Astrocyte (in vitro differentiated cells and primary cell): ENCODE measurements at regions not wholly inside any gene's neighbourhood (a gene's known extent, or its start where the extent isn't known, plus 50 kb on each side); places are given as distances from the start of the nearest gene placed in this dataset.

Source experiments
- DNase-seq: peaks from one replicate; pipeline ENCODE4 v3.0.0-alpha.2; 2010; ENCODE audit warnings: low read depth
- FAIRE-seq: peaks from 2 replicates; lab custom pipeline; 2011; peaks lifted over from hg19 to GRCh38; lab: Jason Lieb, UNC
- H2AFZ ChIP-seq: 2 replicates; pipeline ENCODE4 v1.6.0; 2012; ENCODE audit warnings: low read depth, low read length, inconsistent platforms
- H3K27ac ChIP-seq: 2 replicates; pipeline ENCODE4 v1.5.1; 2011; ENCODE audit warnings: low read depth, low read length, inconsistent platforms
- H3K27me3 ChIP-seq: 2 replicates; pipeline ENCODE4 v1.6.0; 2011; ENCODE audit warnings: low read length, inconsistent platforms; ENCODE audit not compliant: insufficient read depth
- H3K36me3 ChIP-seq: 2 replicates; pipeline ENCODE4 v1.5.1; 2011; ENCODE audit warnings: low read length, inconsistent platforms; ENCODE audit not compliant: insufficient read depth
- H3K4me1 ChIP-seq: 2 replicates; pipeline ENCODE4 v1.5.1; 2011; ENCODE audit warnings: low read length, inconsistent platforms; ENCODE audit not compliant: insufficient read depth
- H3K4me2 ChIP-seq: 2 replicates; pipeline ENCODE4 v1.6.0; 2012; ENCODE audit warnings: low read length, inconsistent platforms
- H3K4me3 ChIP-seq: 2 replicates; pipeline ENCODE4 v1.5.1; 2011; ENCODE audit warnings: low read depth, mild to moderate bottlenecking, low read length, inconsistent platforms; ENCODE audit not compliant: insufficient read depth
- H3K79me2 ChIP-seq: 2 replicates; pipeline ENCODE4 v1.6.0; 2012; ENCODE audit warnings: mild to moderate bottlenecking, low read length, inconsistent platforms; ENCODE audit not compliant: insufficient read depth
- H3K9ac ChIP-seq: 2 replicates; pipeline ENCODE4 v1.6.0; 2012; ENCODE audit warnings: mild to moderate bottlenecking, low read length, inconsistent platforms
- H3K9me3 ChIP-seq: 2 replicates; pipeline ENCODE4 v1.5.1; 2012; ENCODE audit warnings: low read depth, mild to moderate bottlenecking, low read length, inconsistent platforms; ENCODE audit not compliant: insufficient read depth
- H4K20me1 ChIP-seq: 2 replicates; pipeline ENCODE4 v1.6.0; 2012; ENCODE audit warnings: low read length, inconsistent platforms; ENCODE audit not compliant: insufficient read depth
- H3K27ac Mint-ChIP-seq: one replicate; pipeline ENCODE4 v1.8.0; 2021; ENCODE audit warnings: mild to moderate bottlenecking, mixed read lengths; ENCODE audit not compliant: unreplicated experiment
- H3K27me3 Mint-ChIP-seq: one replicate; pipeline ENCODE4 v1.8.0; 2021; ENCODE audit warnings: low read depth, mixed read lengths; ENCODE audit not compliant: unreplicated experiment
- H3K36me3 Mint-ChIP-seq: one replicate; pipeline ENCODE4 v1.8.0; 2021; ENCODE audit warnings: low read depth, mixed read lengths; ENCODE audit not compliant: unreplicated experiment
- H3K4me1 Mint-ChIP-seq: one replicate; pipeline ENCODE4 v1.8.0; 2021; ENCODE audit warnings: low read depth, mixed read lengths; ENCODE audit not compliant: unreplicated experiment
- H3K4me3 Mint-ChIP-seq: one replicate; pipeline ENCODE4 v1.8.0; 2021; ENCODE audit warnings: mild to moderate bottlenecking, moderate library complexity, mixed read lengths; ENCODE audit not compliant: unreplicated experiment
- H3K9me3 Mint-ChIP-seq: one replicate; pipeline ENCODE4 v1.8.0; 2021; ENCODE audit warnings: mild to moderate bottlenecking, mixed read lengths; ENCODE audit not compliant: unreplicated experiment
- EZH2 ChIP-seq: IDR thresholded peaks from 2 replicates; pipeline ENCODE4 v1.6.1; 2012; ENCODE audit warnings: mild to moderate bottlenecking, low read length, inconsistent platforms; ENCODE audit not compliant: insufficient read depth
- TF ChIP-seq, protein P1 (sequence below): IDR thresholded peaks from 2 replicates; pipeline ENCODE4 v1.5.1; 2011; ENCODE audit warnings: low read depth, mild to moderate bottlenecking, inconsistent platforms, low read length, moderate library complexity; ENCODE audit not compliant: insufficient read depth

DNA sequence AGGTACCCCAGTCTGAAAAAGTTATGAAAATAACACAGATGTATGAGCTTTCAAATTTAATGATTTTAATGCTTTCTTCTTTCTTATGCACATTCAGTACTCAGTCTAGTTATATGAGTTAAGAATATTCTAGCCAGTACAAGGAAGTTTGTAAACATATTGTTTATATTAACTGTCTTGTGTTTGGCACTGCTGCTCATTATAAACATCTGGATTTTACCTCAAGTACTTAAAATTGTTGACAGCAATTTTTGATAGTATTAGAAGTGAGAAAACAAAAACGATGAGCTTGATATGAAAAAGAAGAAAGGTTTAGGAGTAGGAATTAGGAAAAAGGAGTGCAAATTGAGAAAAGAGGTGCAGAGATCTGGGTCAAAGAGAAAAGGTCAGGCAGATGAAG is 293.3 kb downstream of the C3orf38 start:
- no peaks in the 10 kb centered on the region for H3K9me3 Mint-ChIP-seq
- no peak overlapping the region for H3K27ac Mint-ChIP-seq
- H3K4me2 ChIP-seq: no peak overlapping the region
- no peaks in the 10 kb centered on the region for H3K27me3 Mint-ChIP-seq
- no peaks in the 10 kb centered on the region for H3K27me3 ChIP-seq
- H3K9me3 ChIP-seq: peaks cover 2% of the 10 kb centered on the region
- FAIRE-seq (no peak), DNase-seq (no peak)
- H3K36me3 Mint-ChIP-seq: no peaks in the 10 kb centered on the region
- no peak overlapping the region for H3K9ac ChIP-seq
- no peak overlapping the region for H2AFZ ChIP-seq
- H3K36me3 ChIP-seq: no peaks in the 10 kb centered on the region
- H4K20me1 ChIP-seq: no peaks in the 10 kb centered on the region
- H3K4me1 ChIP-seq: no peaks in the 10 kb centered on the region
- no peak overlapping the region for H3K4me3 ChIP-seq
- no peaks in the 10 kb centered on the region for H3K4me1 Mint-ChIP-seq
- TF ChIP-seq, protein P1, sequence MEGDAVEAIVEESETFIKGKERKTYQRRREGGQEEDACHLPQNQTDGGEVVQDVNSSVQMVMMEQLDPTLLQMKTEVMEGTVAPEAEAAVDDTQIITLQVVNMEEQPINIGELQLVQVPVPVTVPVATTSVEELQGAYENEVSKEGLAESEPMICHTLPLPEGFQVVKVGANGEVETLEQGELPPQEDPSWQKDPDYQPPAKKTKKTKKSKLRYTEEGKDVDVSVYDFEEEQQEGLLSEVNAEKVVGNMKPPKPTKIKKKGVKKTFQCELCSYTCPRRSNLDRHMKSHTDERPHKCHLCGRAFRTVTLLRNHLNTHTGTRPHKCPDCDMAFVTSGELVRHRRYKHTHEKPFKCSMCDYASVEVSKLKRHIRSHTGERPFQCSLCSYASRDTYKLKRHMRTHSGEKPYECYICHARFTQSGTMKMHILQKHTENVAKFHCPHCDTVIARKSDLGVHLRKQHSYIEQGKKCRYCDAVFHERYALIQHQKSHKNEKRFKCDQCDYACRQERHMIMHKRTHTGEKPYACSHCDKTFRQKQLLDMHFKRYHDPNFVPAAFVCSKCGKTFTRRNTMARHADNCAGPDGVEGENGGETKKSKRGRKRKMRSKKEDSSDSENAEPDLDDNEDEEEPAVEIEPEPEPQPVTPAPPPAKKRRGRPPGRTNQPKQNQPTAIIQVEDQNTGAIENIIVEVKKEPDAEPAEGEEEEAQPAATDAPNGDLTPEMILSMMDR: no peak
- no peak for TF ChIP-seq EZH2
- no peak overlapping the region for H3K4me3 Mint-ChIP-seq
- H3K79me2 ChIP-seq: no peaks in the 10 kb centered on the region
- no peak overlapping the region for H3K27ac ChIP-seq

DNA sequence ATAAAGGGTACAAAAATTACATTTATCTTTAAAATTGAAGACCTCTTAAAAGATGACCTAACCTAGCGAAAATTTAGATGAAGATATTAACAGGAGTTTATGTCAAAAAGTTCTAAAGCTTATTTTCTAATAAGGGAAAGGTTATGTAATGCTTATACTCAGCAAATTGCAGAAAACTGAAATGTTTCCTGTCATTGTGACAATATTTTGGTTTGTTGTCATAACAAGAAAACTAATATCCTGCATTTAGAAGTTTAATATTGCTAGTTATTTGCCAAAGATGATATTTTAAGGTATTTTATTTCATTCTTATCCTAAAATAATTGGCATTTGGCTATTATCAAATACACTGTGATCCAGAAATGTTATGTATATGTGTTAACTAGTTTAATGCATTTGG is 294.5 kb downstream of the C3orf38 start:
- Mint-ChIP-seq H3K27me3 (no peaks in the 10 kb centered on the region), H3K4me3 (no peak overlapping the region), H3K27ac (no peak overlapping the region), H3K36me3 (no peaks in the 10 kb centered on the region), H3K9me3 (no peaks in the 10 kb centered on the region), H3K4me1 (no peaks in the 10 kb centered on the region)
- H3K27me3 ChIP-seq: no peaks in the 10 kb centered on the region
- no peak for FAIRE-seq
- DNase-seq: no peak
- no peak overlapping the region for H3K4me3 ChIP-seq
- H4K20me1 ChIP-seq: no peaks in the 10 kb centered on the region
- no peaks in the 10 kb centered on the region for H3K9me3 ChIP-seq
- no peak overlapping the region for H3K9ac ChIP-seq
- no peak overlapping the region for H3K27ac ChIP-seq
- no peaks in the 10 kb centered on the region for H3K36me3 ChIP-seq
- no peaks in the 10 kb centered on the region for H3K79me2 ChIP-seq
- H3K4me2 ChIP-seq: no peak overlapping the region
- H2AFZ ChIP-seq: no peak overlapping the region
- TF ChIP-seq, protein P1: no peak
- no peak for TF ChIP-seq EZH2
- no peaks in the 10 kb centered on the region for H3K4me1 ChIP-seq

DNA sequence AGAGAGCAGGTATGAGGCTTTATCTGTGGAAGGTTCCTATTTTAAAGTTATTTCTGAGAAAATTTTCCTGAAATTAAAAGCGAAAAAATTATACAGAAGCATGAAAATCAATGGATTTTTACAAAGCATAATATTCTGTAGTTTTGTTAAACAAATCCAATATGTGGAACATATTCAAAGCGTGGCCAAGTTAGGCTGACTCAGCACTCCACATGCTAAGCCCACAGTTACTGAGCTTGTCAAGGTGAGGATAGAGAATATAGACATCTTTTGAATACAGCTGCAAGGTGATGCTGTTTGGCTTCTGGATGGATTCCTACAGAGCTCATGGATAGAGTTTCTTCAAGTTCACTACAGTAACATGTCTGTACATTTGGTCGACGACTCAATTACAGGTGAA is 302.5 kb downstream of the C3orf38 start:
- FAIRE-seq (no peak), DNase-seq (no peak)
- Histone ChIP-seq H3K27ac (no peak overlapping the region), H2AFZ (no peak overlapping the region), H3K36me3 (no peaks in the 10 kb centered on the region), H3K4me1 (no peaks in the 10 kb centered on the region), H3K27me3 (no peaks in the 10 kb centered on the region), H3K9ac (no peak overlapping the region), H4K20me1 (no peaks in the 10 kb centered on the region), H3K4me2 (no peak overlapping the region), H3K4me3 (no peak overlapping the region), H3K9me3 (no peaks in the 10 kb centered on the region), H3K79me2 (no peaks in the 10 kb centered on the region)
- TF ChIP-seq, protein P1: no peak
- no peak for TF ChIP-seq EZH2
- no peak overlapping the region for H3K27ac Mint-ChIP-seq
- no peak overlapping the region for H3K4me3 Mint-ChIP-seq
- H3K9me3 Mint-ChIP-seq: no peaks in the 10 kb centered on the region
- no peaks in the 10 kb centered on the region for H3K36me3 Mint-ChIP-seq
- no peaks in the 10 kb centered on the region for H3K4me1 Mint-ChIP-seq
- no peaks in the 10 kb centered on the region for H3K27me3 Mint-ChIP-seq
